ENCODE measurements at regions not wholly inside any gene's neighbourhood (a gene's known extent, or its start where the extent isn't known, plus 50 kb on each side); places are given as distances from the start of the nearest gene placed in this dataset.
A peak's percentile ranks its signal among the peaks of the same experiment; 100 is the strongest.

DNA sequence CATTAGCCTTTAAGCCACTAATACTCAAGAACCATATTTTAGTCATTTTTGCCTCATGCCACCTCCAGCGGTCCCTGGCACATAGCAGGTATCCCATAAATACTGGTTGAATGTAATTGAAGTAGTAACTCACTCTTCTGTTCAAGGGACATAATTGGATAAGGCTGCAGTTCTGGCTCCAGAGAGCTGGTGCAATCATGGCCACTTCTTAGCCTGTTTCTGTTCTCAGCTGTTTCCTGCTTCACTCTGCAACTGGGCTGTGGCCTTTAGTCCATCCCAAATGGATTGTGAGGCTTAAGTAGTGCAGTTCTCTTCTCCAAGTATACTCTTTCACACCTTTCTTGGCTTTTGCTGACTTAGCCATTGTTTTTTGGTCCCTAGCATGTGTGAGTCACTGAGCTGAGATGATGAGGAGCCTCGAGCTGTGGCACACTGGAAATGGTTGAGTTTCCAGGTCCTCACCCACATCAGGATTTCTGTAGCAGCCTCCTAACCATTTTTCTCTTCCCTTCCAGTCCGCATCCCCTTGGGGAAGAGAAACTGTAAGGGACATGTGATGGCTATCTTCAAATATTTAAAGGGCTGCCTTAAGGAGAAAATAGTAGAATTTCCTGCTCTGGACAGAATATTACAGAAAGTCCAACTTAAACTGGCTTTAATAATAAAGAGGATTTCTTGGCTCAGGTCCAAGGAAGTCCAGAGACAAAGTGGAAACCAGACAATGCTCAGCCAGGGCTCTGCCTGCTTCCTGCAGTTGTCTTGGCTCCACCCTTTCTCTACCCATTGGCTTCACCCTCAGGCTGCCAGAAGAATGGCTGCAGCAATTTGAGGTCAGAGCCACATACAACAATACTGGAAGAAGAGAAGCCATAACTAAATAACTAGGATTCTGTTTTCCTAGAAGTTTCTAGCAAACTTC lies 305.4 kb upstream of the ROPN1 start:
- TF ChIP-seq EZH2 (IDR thresholded peaks at IDR 0.05; ENCODE audit: low read depth) = no peak
- TF ChIP-seq, protein P1, sequence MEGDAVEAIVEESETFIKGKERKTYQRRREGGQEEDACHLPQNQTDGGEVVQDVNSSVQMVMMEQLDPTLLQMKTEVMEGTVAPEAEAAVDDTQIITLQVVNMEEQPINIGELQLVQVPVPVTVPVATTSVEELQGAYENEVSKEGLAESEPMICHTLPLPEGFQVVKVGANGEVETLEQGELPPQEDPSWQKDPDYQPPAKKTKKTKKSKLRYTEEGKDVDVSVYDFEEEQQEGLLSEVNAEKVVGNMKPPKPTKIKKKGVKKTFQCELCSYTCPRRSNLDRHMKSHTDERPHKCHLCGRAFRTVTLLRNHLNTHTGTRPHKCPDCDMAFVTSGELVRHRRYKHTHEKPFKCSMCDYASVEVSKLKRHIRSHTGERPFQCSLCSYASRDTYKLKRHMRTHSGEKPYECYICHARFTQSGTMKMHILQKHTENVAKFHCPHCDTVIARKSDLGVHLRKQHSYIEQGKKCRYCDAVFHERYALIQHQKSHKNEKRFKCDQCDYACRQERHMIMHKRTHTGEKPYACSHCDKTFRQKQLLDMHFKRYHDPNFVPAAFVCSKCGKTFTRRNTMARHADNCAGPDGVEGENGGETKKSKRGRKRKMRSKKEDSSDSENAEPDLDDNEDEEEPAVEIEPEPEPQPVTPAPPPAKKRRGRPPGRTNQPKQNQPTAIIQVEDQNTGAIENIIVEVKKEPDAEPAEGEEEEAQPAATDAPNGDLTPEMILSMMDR (conservative IDR thresholded peaks at IDR 0.05) = no peak
- H3K9me2 ChIP-seq (ENCODE audit: insufficient read depth) = no peaks in the 10 kb centered on the region
- no peaks in the 10 kb centered on the region for H3K36me3 ChIP-seq (ENCODE audit: low read depth)
- CTCF ChIA-PET = interaction anchor here (0.6 kb wide), 1 partner anchor 631 kb away, joined by 3 read pairs; no protein-coding TSS in a partner anchor
- H4K20me1 ChIP-seq (ENCODE audit: insufficient read depth) = no peaks in the 10 kb centered on the region
- H3K79me2 ChIP-seq (ENCODE audit: low read depth) = no peaks in the 10 kb centered on the region
- BruUV-seq (replicated peaks) = no TSS peak
- no peak overlapping the region for H2AFZ ChIP-seq
- no peaks in the 10 kb centered on the region for H3K4me1 ChIP-seq (replicated peaks; ENCODE audit: insufficient read depth)
- H3K9me3 ChIP-seq (ENCODE audit: insufficient read depth, low read depth) = no peaks in the 10 kb centered on the region
- DNase-seq = no peak
- POLR2A ChIA-PET (ENCODE audit: unreplicated experiment) = no interaction called here
- no peak overlapping the region for H3K4me3 ChIP-seq
- no peak overlapping the region for H3K4me2 ChIP-seq
- 0 out of 2 replicates have a peak, but pooled peaks cover 38% of the 10 kb centered on the region for H3K27me3 ChIP-seq (ENCODE audit: insufficient read depth, low read depth)
- intact Hi-C loops (cut with micrococcal nuclease; ENCODE audit: unreplicated experiment) = no loop called here
- no peak overlapping the region for H3K27ac ChIP-seq
- H3F3A ChIP-seq (ENCODE audit: insufficient read depth, low read depth) = no peaks in the 10 kb centered on the region

DNA sequence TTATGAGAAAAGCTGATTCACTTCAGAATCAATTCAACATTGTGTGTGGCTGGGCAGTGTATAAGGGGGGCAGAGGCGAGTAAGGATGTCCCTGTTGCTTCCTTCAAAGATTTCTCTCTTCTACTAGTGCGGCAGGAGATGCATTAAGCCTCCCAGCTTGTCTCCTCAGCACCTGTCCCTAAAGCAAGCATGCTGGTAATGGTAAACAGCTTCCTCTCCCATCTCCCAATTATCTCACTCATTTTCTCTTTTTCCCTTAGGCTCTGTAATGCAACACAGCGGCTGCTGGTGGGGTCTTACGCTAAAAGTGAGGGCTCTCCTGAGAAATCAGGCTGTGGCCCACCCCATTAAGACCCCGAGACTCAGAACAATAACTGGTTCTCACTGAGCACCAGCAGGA lies 306.4 kb upstream of the ROPN1 start:
- TF ChIP-seq, protein P1 (conservative IDR thresholded peaks at IDR 0.05) = no peak
- TF ChIP-seq EZH2 (IDR thresholded peaks at IDR 0.05; ENCODE audit: low read depth) = no peak
- no peaks in the 10 kb centered on the region for H3K4me1 ChIP-seq (replicated peaks; ENCODE audit: insufficient read depth)
- H3K9me2 ChIP-seq (ENCODE audit: insufficient read depth) = no peaks in the 10 kb centered on the region
- no peak overlapping the region for H3K4me3 ChIP-seq
- no peak overlapping the region for H2AFZ ChIP-seq
- no peak for DNase-seq
- H4K20me1 ChIP-seq (ENCODE audit: insufficient read depth) = no peaks in the 10 kb centered on the region
- H3K79me2 ChIP-seq (ENCODE audit: low read depth) = no peaks in the 10 kb centered on the region
- no peaks in the 10 kb centered on the region for H3F3A ChIP-seq (ENCODE audit: insufficient read depth, low read depth)
- H3K9me3 ChIP-seq (ENCODE audit: insufficient read depth, low read depth) = no peaks in the 10 kb centered on the region
- ChIA-PET CTCF (interaction anchor here (0.6 kb wide), 1 partner anchor 631 kb away, joined by 3 read pairs; no protein-coding TSS in a partner anchor), POLR2A (ENCODE audit: unreplicated experiment) (no interaction called here)
- no peak overlapping the region for H3K27ac ChIP-seq
- intact Hi-C loops (cut with micrococcal nuclease; ENCODE audit: unreplicated experiment) = no loop called here
- H3K36me3 ChIP-seq (ENCODE audit: low read depth) = no peaks in the 10 kb centered on the region
- no TSS peak for BruUV-seq (replicated peaks)
- no peak overlapping the region for H3K4me2 ChIP-seq
- 0 out of 2 replicates have a peak, but pooled peaks cover 38% of the 10 kb centered on the region for H3K27me3 ChIP-seq (ENCODE audit: insufficient read depth, low read depth)

DNA sequence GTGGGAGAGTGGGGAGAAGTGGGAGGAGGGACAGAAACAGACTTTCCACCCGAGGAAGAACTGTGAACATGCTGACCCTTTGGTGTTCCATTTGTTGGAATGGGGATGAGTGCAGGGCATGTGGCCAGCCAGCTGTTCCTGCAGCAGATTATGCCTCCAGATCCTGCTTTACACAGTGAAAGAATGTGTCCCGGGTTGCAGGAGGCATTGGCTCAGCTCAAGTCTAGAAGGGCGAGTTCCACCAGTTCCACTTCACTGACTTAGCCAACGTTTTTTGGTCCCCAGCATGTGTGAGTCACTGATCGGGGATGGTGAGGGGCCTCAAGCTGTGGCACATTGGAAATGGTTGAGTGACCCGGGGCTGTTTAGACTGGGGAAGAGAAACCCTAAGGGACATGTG lies 307.0 kb upstream of the ROPN1 start:
- CTCF ChIA-PET = no interaction called here
- H3K9me2 ChIP-seq (ENCODE audit: insufficient read depth) = no peaks in the 10 kb centered on the region
- H4K20me1 ChIP-seq (ENCODE audit: insufficient read depth) = no peaks in the 10 kb centered on the region
- H3K4me1 ChIP-seq (replicated peaks; ENCODE audit: insufficient read depth) = no peaks in the 10 kb centered on the region
- DNase-seq = peak in 1 of 2 experiments; percentile 41
- H3K79me2 ChIP-seq (ENCODE audit: low read depth) = no peaks in the 10 kb centered on the region
- H3K4me2 ChIP-seq = no peak overlapping the region
- no peak overlapping the region for H3K27ac ChIP-seq
- BruUV-seq (replicated peaks) = no TSS peak
- POLR2A ChIA-PET (ENCODE audit: unreplicated experiment) = no interaction called here
- TF ChIP-seq, protein P1 (conservative IDR thresholded peaks at IDR 0.05) = no peak
- no peak for TF ChIP-seq EZH2 (IDR thresholded peaks at IDR 0.05; ENCODE audit: low read depth)
- H3K4me3 ChIP-seq = no peak overlapping the region
- intact Hi-C loops (cut with micrococcal nuclease; ENCODE audit: unreplicated experiment) = no loop called here
- H3K27me3 ChIP-seq (ENCODE audit: insufficient read depth, low read depth) = 0 out of 2 replicates have a peak, but pooled peaks cover 38% of the 10 kb centered on the region
- H3K9me3 ChIP-seq (ENCODE audit: insufficient read depth, low read depth) = no peaks in the 10 kb centered on the region
- H3F3A ChIP-seq (ENCODE audit: insufficient read depth, low read depth) = no peaks in the 10 kb centered on the region
- no peak overlapping the region for H2AFZ ChIP-seq
- H3K36me3 ChIP-seq (ENCODE audit: low read depth) = no peaks in the 10 kb centered on the region
